Upper lobe of left lung (tissue), 6 donors: ENCODE measurements at regions not wholly inside any gene's neighbourhood (a gene's known extent, or its start where the extent isn't known, plus 50 kb on each side); places are given as distances from the start of the nearest gene placed in this dataset.

Source experiments
- ATAC-seq, 2 donors: fragments of 200-7000 bp; cut with Tn5 transposase; one replicate each; pipeline ENCODE4 v1.9.1; 2022; ENCODE audit warnings: mild to moderate bottlenecking in 2 of 2, moderate library complexity in 2 of 2; ENCODE audit not compliant: low FRiP score in 2 of 2
- DNase-seq, 2 donors: peaks; one replicate each; pipeline ENCODE4 v3.0.0-alpha.2; 2019 to 2020
- H3K27ac ChIP-seq, 4 donors: fragments of 200-600 bp; sonication (generic); one replicate each; pipeline ENCODE4 v1.5.1; 2016 to 2019
- H3K27me3 ChIP-seq, 4 donors: fragments of 200-600 bp; sonication (generic); one replicate each; pipeline ENCODE4 v1.5.1; 2017 to 2019
- H3K36me3 ChIP-seq, 4 donors: fragments of 200-600 bp; sonication (generic); one replicate each; pipeline ENCODE4 v1.5.1; 2016 to 2019
- H3K4me1 ChIP-seq, 4 donors: fragments of 200-600 bp; sonication (generic); one replicate each; pipeline ENCODE4 v1.5.1; 2018 to 2019
- H3K4me3 ChIP-seq, 4 donors: fragments of 200-600 bp; sonication (generic); one replicate each; pipeline ENCODE4 v1.5.1; 2017 to 2019; ENCODE audit warnings: mild to moderate bottlenecking in 2 of 4, moderate library complexity in 1 of 4
- H3K9me3 ChIP-seq, 4 donors: fragments of 200-600 bp; sonication (generic); one replicate each; pipeline ENCODE4 v1.5.1; 2018 to 2019
- CTCF ChIP-seq, 6 experiments: fragments of 450-650 bp in 4 of 6; fragments of 200-600 bp in 2 of 6; sonication (generic) in 2 of 6; IDR thresholded peaks; one replicate each; pipeline ENCODE4 v1.5.1; 2016 to 2019; ENCODE audit warnings: antibody characterized with exemption in 6 of 6
- EP300 ChIP-seq, 4 donors: sonication (generic); formaldehyde crosslinking; IDR thresholded peaks; one replicate each; pipeline ENCODE4 v1.5.1; 2017; ENCODE audit warnings: antibody characterized with exemption in 4 of 4, control low read depth in 2 of 4
- POLR2A ChIP-seq, 4 donors: fragments of 450-650 bp; IDR thresholded peaks; one replicate each; pipeline ENCODE4 v1.5.1; 2016 to 2017; ENCODE audit warnings: antibody characterized with exemption in 4 of 4, mild to moderate bottlenecking in 2 of 4
- POLR2AphosphoS5 ChIP-seq, 2 donors: sonication (generic); formaldehyde crosslinking; IDR thresholded peaks; one replicate each; pipeline ENCODE4 v1.5.1; 2017; ENCODE audit warnings: antibody characterized with exemption in 2 of 2
- WGBS, 2 donors: methylation state at CpG; one replicate each; pipeline ENCODE4 v1.1.5; 2017 to 2018; 5-methylcytosine and 5-hydroxymethylcytosine counted together
- donor health status: DM: no; HTN: no; CAD: no; lungs with moderate emphysema.
- donor health status: DM: no; HTN: yes; CAD: no; lungs with severe emphysema.

GRCh38 chr2:43127941-43128558 lies 98.4 kb downstream of the ZFP36L2 start:
- peak overlapping the region; percentile 79 to 92 (median 88) for H3K27ac ChIP-seq
- no peaks in the 10 kb centered on the region for H3K27me3 ChIP-seq
- H3K9me3 ChIP-seq = no peaks in the 10 kb centered on the region
- H3K4me1 ChIP-seq = peaks cover 49 to 65% (median 54%) of the 10 kb centered on the region in 4 donors
- DNase-seq (peak in 1 of 2 donors; percentile 69), ATAC-seq (no peak)
- no peak overlapping the region for H3K4me3 ChIP-seq
- TF ChIP-seq EP300 (IDR thresholded peaks at IDR 0.05) (no peak), POLR2AphosphoS5 (IDR thresholded peaks at IDR 0.05) (peak in 1 of 2 donors; percentile 2), POLR2A (IDR thresholded peaks at IDR 0.05) (peak in 2 of 4 donors; percentile 12 to 46)
- 58 to 76% methylated on average over 7 to 8 of the region's 8 CpGs for WGBS, 2 donors
- no peaks in the 10 kb centered on the region for H3K36me3 ChIP-seq

- peak in 1 of 4 donors; percentile 81 for TF ChIP-seq POLR2A (IDR thresholded peaks at IDR 0.05)
- peak; percentile 39 to 88 (median 82) for TF ChIP-seq CTCF (IDR thresholded peaks at IDR 0.05)
- no peak for TF ChIP-seq EP300 (IDR thresholded peaks at IDR 0.05)
- TF ChIP-seq POLR2AphosphoS5 (IDR thresholded peaks at IDR 0.05) = peak in 1 of 2 donors; percentile 21
- Histone ChIP-seq H3K9me3 (no peaks in the 10 kb centered on the region), H3K27ac (peak overlapping the region; percentile 79 to 92 (median 88)), H3K27me3 (no peaks in the 10 kb centered on the region), H3K36me3 (no peaks in the 10 kb centered on the region), H3K4me1 (peaks cover 44 to 58% (median 49%) of the 10 kb centered on the region in 4 donors), H3K4me3 (no peak overlapping the region)
- ATAC-seq = peak; percentile 64 to 74
- WGBS, 2 donors = 48 to 63% methylated on average over 7 to 23 of the region's 24 CpGs
- DNase-seq = peak; percentile 88 to 94
These were observed 99.0 kb downstream of the ZFP36L2 start for GRCh38 chr2:43127208-43127940.

DNA sequence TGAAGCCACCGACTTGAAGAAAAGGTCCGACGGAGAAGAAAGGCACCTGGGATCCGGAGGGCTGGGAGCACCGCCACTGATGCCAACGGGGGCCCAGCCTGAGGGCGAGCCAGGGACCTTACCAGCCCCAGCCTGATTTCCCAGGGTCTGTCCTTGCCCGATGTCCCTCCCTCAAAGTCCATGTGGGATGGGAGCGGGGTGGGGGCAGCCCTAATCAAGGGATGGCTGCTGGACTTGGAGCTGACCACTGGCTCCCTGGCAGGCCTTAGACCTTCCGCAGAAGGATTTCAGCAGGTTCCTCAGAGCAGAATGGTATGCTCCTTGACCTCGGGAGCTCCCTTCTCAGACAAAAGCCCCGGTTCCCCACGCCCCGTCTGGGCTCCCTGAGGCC lies 99.6 kb downstream of the ZFP36L2 start:
- 94 to 97% methylated on average over 11 to 13 of the region's 14 CpGs for WGBS, 2 donors
- H3K36me3 ChIP-seq = no peaks in the 10 kb centered on the region
- no peak overlapping the region for H3K4me3 ChIP-seq
- peaks cover 39 to 53% (median 44%) of the 10 kb centered on the region in 4 donors for H3K4me1 ChIP-seq
- H3K9me3 ChIP-seq = no peaks in the 10 kb centered on the region
- DNase-seq = peak in 1 of 2 donors; percentile 54
- ATAC-seq = no peak
- no peaks in the 10 kb centered on the region for H3K27me3 ChIP-seq
- TF ChIP-seq POLR2AphosphoS5 (IDR thresholded peaks at IDR 0.05) = no peak
- no peak for TF ChIP-seq CTCF (IDR thresholded peaks at IDR 0.05)
- no peak for TF ChIP-seq EP300 (IDR thresholded peaks at IDR 0.05)
- TF ChIP-seq POLR2A (IDR thresholded peaks at IDR 0.05) = no peak
- peak overlapping the region in 3 of 4 donors; percentile 87 to 92 (median 88) for H3K27ac ChIP-seq

GRCh38 chr2:43125090-43125998 lies 101.1 kb downstream of the ZFP36L2 start:
- Histone ChIP-seq H3K36me3 (no peaks in the 10 kb centered on the region), H3K27me3 (no peaks in the 10 kb centered on the region), H3K4me3 (no peak overlapping the region), H3K9me3 (no peaks in the 10 kb centered on the region), H3K4me1 (peaks cover 26 to 38% (median 30%) of the 10 kb centered on the region in 4 donors), H3K27ac (no peak overlapping the region)
- WGBS, 2 donors = 79 to 91% methylated on average over 7 to 10 of the region's 12 CpGs
- DNase-seq = peak in 1 of 2 donors; percentile 49
- no peak for TF ChIP-seq EP300 (IDR thresholded peaks at IDR 0.05)
- TF ChIP-seq POLR2AphosphoS5 (IDR thresholded peaks at IDR 0.05) = no peak
- no peak for TF ChIP-seq CTCF (IDR thresholded peaks at IDR 0.05)
- no peak for TF ChIP-seq POLR2A (IDR thresholded peaks at IDR 0.05)
- ATAC-seq = no peak
